ENCODE measurements at regions not wholly inside any gene's neighbourhood (a gene's known extent, or its start where the extent isn't known, plus 50 kb on each side); places are given as distances from the start of the nearest gene placed in this dataset.
A peak's percentile ranks its signal among the peaks of the same experiment; 100 is the strongest.
"Not testable (repeated sequence)": the region's sequence is repeated elsewhere in the genome, so short reads cannot be mapped to it uniquely, and the experiment has no call there.

DNA sequence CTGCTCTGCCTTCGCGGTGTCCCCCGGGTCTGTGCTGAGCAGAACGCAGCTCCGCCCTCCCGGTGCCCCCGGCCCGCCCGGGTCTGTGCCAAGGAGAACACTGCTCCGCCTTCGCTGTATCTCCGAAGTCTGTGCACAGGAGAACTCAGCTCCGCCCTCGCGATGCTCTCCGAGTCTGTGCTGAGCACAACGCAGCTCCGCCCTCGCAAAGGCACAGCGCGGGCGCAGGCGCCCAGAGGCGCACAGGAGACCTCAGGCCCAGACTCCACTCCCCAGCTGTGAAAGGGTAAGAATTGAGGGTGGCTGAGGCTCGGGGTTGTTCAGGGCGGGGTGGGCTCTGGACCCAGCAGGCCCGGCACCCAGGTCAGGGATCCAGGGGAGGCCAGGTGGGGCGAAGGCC lies 123.2 kb downstream of the PPIAL4F start:
- DNase-seq; intact Hi-C loops (cut with micrococcal nuclease): not testable (repeated sequence)
- ATAC-seq: peak; percentile 78
